ENCODE measurements at regions not wholly inside any gene's neighbourhood (a gene's known extent, or its start where the extent isn't known, plus 50 kb on each side); places are given as distances from the start of the nearest gene placed in this dataset.

GRCh38 chr6:164246082-164246481 is 831.6 kb downstream of the QKI start:
- TF ChIP-seq POLR2AphosphoS5 (IDR thresholded peaks at IDR 0.05; ENCODE audit: borderline replicate concordance, low read depth, low read length) (no peak), EZH2 (IDR thresholded peaks at IDR 0.05) (no peak), FOXP2 (optimal IDR thresholded peaks at IDR 0.05; ENCODE audit: control extremely low read depth, extremely low read length, insufficient read depth) (no peak)
- no peak for DNase-seq (ENCODE audit: low read depth, low spot score)
- Histone ChIP-seq H3K36me3 (ENCODE audit: insufficient read depth, low read length) (no peaks in the 10 kb centered on the region), H3K9me3 (ENCODE audit: low read depth, low read length) (no peaks in the 10 kb centered on the region), H3K9ac (ENCODE audit: insufficient read length) (no peak overlapping the region), H3K4me3 (no peak overlapping the region), H3K27ac (no peak overlapping the region)

- Histone ChIP-seq H3K9me3 (ENCODE audit: low read depth, low read length) (no peaks in the 10 kb centered on the region), H3K9ac (ENCODE audit: insufficient read length) (no peak overlapping the region), H3K4me3 (no peak overlapping the region), H3K36me3 (ENCODE audit: insufficient read depth, low read length) (no peaks in the 10 kb centered on the region), H3K27ac (no peak overlapping the region)
- no peak for DNase-seq (ENCODE audit: low read depth, low spot score)
- TF ChIP-seq POLR2AphosphoS5 (IDR thresholded peaks at IDR 0.05; ENCODE audit: borderline replicate concordance, low read depth, low read length) (no peak), EZH2 (IDR thresholded peaks at IDR 0.05) (no peak), FOXP2 (optimal IDR thresholded peaks at IDR 0.05; ENCODE audit: control extremely low read depth, extremely low read length, insufficient read depth) (no peak)
These were observed 829.4 kb downstream of the QKI start for GRCh38 chr6:164243949-164244348.

- Histone ChIP-seq H3K36me3 (ENCODE audit: insufficient read depth, low read length) (no peaks in the 10 kb centered on the region), H3K9me3 (ENCODE audit: low read depth, low read length) (no peaks in the 10 kb centered on the region), H3K9ac (ENCODE audit: insufficient read length) (no peak overlapping the region), H3K27ac (no peak overlapping the region), H3K4me3 (no peak overlapping the region)
- DNase-seq (ENCODE audit: low read depth, low spot score): no peak
- TF ChIP-seq POLR2AphosphoS5 (IDR thresholded peaks at IDR 0.05; ENCODE audit: borderline replicate concordance, low read depth, low read length) (no peak), FOXP2 (optimal IDR thresholded peaks at IDR 0.05; ENCODE audit: control extremely low read depth, extremely low read length, insufficient read depth) (no peak), EZH2 (IDR thresholded peaks at IDR 0.05) (no peak)
These were observed 828.6 kb downstream of the QKI start for GRCh38 chr6:164243012-164243610.

GRCh38 chr6:164230804-164231203 is 816.3 kb downstream of the QKI start:
- Histone ChIP-seq H3K4me3 (no peak overlapping the region), H3K9me3 (ENCODE audit: low read depth, low read length) (no peaks in the 10 kb centered on the region), H3K9ac (ENCODE audit: insufficient read length) (no peak overlapping the region), H3K36me3 (ENCODE audit: insufficient read depth, low read length) (no peaks in the 10 kb centered on the region), H3K27ac (no peak overlapping the region)
- TF ChIP-seq FOXP2 (optimal IDR thresholded peaks at IDR 0.05; ENCODE audit: control extremely low read depth, extremely low read length, insufficient read depth): no peak
- no peak for DNase-seq (ENCODE audit: low read depth, low spot score)

GRCh38 chr6:164230259-164230658 is 815.7 kb downstream of the QKI start:
- Histone ChIP-seq H3K4me3 (no peak overlapping the region), H3K9ac (ENCODE audit: insufficient read length) (no peak overlapping the region), H3K27ac (no peak overlapping the region), H3K36me3 (ENCODE audit: insufficient read depth, low read length) (no peaks in the 10 kb centered on the region), H3K9me3 (ENCODE audit: low read depth, low read length) (no peaks in the 10 kb centered on the region)
- TF ChIP-seq EZH2 (IDR thresholded peaks at IDR 0.05) (no peak), FOXP2 (optimal IDR thresholded peaks at IDR 0.05; ENCODE audit: control extremely low read depth, extremely low read length, insufficient read depth) (no peak), POLR2AphosphoS5 (IDR thresholded peaks at IDR 0.05; ENCODE audit: borderline replicate concordance, low read depth, low read length) (no peak)
- DNase-seq (ENCODE audit: low read depth, low spot score): no peak

- Histone ChIP-seq H3K9me3 (ENCODE audit: low read depth, low read length) (no peaks in the 10 kb centered on the region), H3K27ac (no peak overlapping the region), H3K36me3 (ENCODE audit: insufficient read depth, low read length) (no peaks in the 10 kb centered on the region), H3K9ac (ENCODE audit: insufficient read length) (no peak overlapping the region), H3K4me3 (no peak overlapping the region)
- DNase-seq (ENCODE audit: low read depth, low spot score): no peak
- TF ChIP-seq POLR2AphosphoS5 (IDR thresholded peaks at IDR 0.05; ENCODE audit: borderline replicate concordance, low read depth, low read length) (no peak), EZH2 (IDR thresholded peaks at IDR 0.05) (no peak), FOXP2 (optimal IDR thresholded peaks at IDR 0.05; ENCODE audit: control extremely low read depth, extremely low read length, insufficient read depth) (no peak)
These were observed 815.2 kb downstream of the QKI start for GRCh38 chr6:164229716-164230115.

GRCh38 chr6:164227952-164228522 is 813.5 kb downstream of the QKI start:
- H3K36me3 ChIP-seq (ENCODE audit: insufficient read depth, low read length): no peaks in the 10 kb centered on the region
- H3K4me3 ChIP-seq: no peak overlapping the region
- H3K9ac ChIP-seq (ENCODE audit: insufficient read length): no peak overlapping the region
- no peak for TF ChIP-seq EZH2 (IDR thresholded peaks at IDR 0.05)
- no peak for TF ChIP-seq POLR2AphosphoS5 (IDR thresholded peaks at IDR 0.05; ENCODE audit: borderline replicate concordance, low read depth, low read length)
- no peak for TF ChIP-seq FOXP2 (optimal IDR thresholded peaks at IDR 0.05; ENCODE audit: control extremely low read depth, extremely low read length, insufficient read depth)
- no peak for DNase-seq (ENCODE audit: low read depth, low spot score)
- no peak overlapping the region for H3K27ac ChIP-seq
- H3K9me3 ChIP-seq (ENCODE audit: low read depth, low read length): no peaks in the 10 kb centered on the region

GRCh38 chr6:164216839-164217238 is 802.3 kb downstream of the QKI start:
- no peak overlapping the region for H3K27ac ChIP-seq
- DNase-seq (ENCODE audit: low read depth, low spot score): no peak
- no peaks in the 10 kb centered on the region for H3K36me3 ChIP-seq (ENCODE audit: insufficient read depth, low read length)
- no peak overlapping the region for H3K9ac ChIP-seq (ENCODE audit: insufficient read length)
- no peak overlapping the region for H3K4me3 ChIP-seq
- no peak for TF ChIP-seq EZH2 (IDR thresholded peaks at IDR 0.05)
- no peak for TF ChIP-seq FOXP2 (optimal IDR thresholded peaks at IDR 0.05; ENCODE audit: control extremely low read depth, extremely low read length, insufficient read depth)
- TF ChIP-seq POLR2AphosphoS5 (IDR thresholded peaks at IDR 0.05; ENCODE audit: borderline replicate concordance, low read depth, low read length): no peak
- no peaks in the 10 kb centered on the region for H3K9me3 ChIP-seq (ENCODE audit: low read depth, low read length)

GRCh38 chr6:164216368-164216767 is 801.9 kb downstream of the QKI start:
- Histone ChIP-seq H3K9me3 (ENCODE audit: low read depth, low read length) (no peaks in the 10 kb centered on the region), H3K9ac (ENCODE audit: insufficient read length) (no peak overlapping the region), H3K27ac (no peak overlapping the region), H3K4me3 (no peak overlapping the region), H3K36me3 (ENCODE audit: insufficient read depth, low read length) (no peaks in the 10 kb centered on the region)
- no peak for DNase-seq (ENCODE audit: low read depth, low spot score)
- no peak for TF ChIP-seq POLR2AphosphoS5 (IDR thresholded peaks at IDR 0.05; ENCODE audit: borderline replicate concordance, low read depth, low read length)
- no peak for TF ChIP-seq FOXP2 (optimal IDR thresholded peaks at IDR 0.05; ENCODE audit: control extremely low read depth, extremely low read length, insufficient read depth)
- TF ChIP-seq EZH2 (IDR thresholded peaks at IDR 0.05): no peak
